Gastroesophageal sphincter (tissue), 4 donors: ENCODE measurements at regions not wholly inside any gene's neighbourhood (a gene's known extent, or its start where the extent isn't known, plus 50 kb on each side); places are given as distances from the start of the nearest gene placed in this dataset.
"Not testable (repeated sequence)": the region's sequence is repeated elsewhere in the genome, so short reads cannot be mapped to it uniquely, and the experiment has no call there.

Experiments
- ATAC-seq: fragments of 150-250 bp; one replicate; pipeline ENCODE4 v1.9.1; 2016; ENCODE audit warnings: mild to moderate bottlenecking, moderate library complexity
- H3K27ac ChIP-seq, 4 donors: fragments of 200-600 bp; sonication (generic) in 3 of 4; 1 replicate in 3 of 4; 2 replicates in 1 of 4; pipeline ENCODE4 v1.5.1; 2016 to 2019
- H3K27me3 ChIP-seq: fragments of 200-600 bp; sonication (generic); one replicate; pipeline ENCODE4 v1.5.1; 2019
- H3K36me3 ChIP-seq, 2 donors: fragments of 200-600 bp; sonication (generic); one replicate each; pipeline ENCODE4 v1.5.1; 2019; ENCODE audit warnings: control low read depth in 1 of 2
- H3K4me1 ChIP-seq, 3 donors: fragments of 200-600 bp; sonication (generic); 1 replicate in 2 of 3; 2 replicates in 1 of 3; pipeline ENCODE4 v1.5.1; 2016 to 2019; ENCODE audit warnings: control low read depth in 2 of 3
- H3K4me3 ChIP-seq, 2 donors: fragments of 200-600 bp; sonication (generic); one replicate each; pipeline ENCODE4 v1.5.1; 2019; ENCODE audit warnings: mild to moderate bottlenecking in 1 of 2, moderate library complexity in 1 of 2
- H3K9me3 ChIP-seq, 3 donors: fragments of 200-600 bp; sonication (generic); one replicate each; pipeline ENCODE4 v1.5.1; 2017 to 2019; ENCODE audit warnings: control low read depth in 2 of 3
- CTCF ChIP-seq, 4 experiments: fragments of 200-600 bp in 2 of 4; fragments of 450-650 bp in 2 of 4; sonication (generic) in 1 of 4; IDR thresholded peaks; one replicate each; pipeline ENCODE4 v1.5.1; 2017 to 2019; ENCODE audit warnings: antibody characterized with exemption in 4 of 4, mild to moderate bottlenecking in 2 of 4, moderate library complexity in 2 of 4
- EP300 ChIP-seq: sonication (generic); formaldehyde crosslinking; IDR thresholded peaks from one replicate; pipeline ENCODE4 v1.6.1; 2017; ENCODE audit warnings: antibody characterized with exemption, mild to moderate bottlenecking
- POLR2A ChIP-seq, 2 donors: fragments of 450-650 bp; IDR thresholded peaks; one replicate each; pipeline ENCODE4 v1.6.1; 2017; ENCODE audit warnings: antibody characterized with exemption in 2 of 2, mild to moderate bottlenecking in 2 of 2, moderate library complexity in 1 of 2
- POLR2AphosphoS5 ChIP-seq: sonication (generic); formaldehyde crosslinking; IDR thresholded peaks from one replicate; pipeline ENCODE4 v1.6.1; 2017; ENCODE audit warnings: antibody characterized with exemption
- WGBS, 2 donors: methylation state at CpG; one replicate each; pipeline ENCODE4 v1.1.5; 2018; ENCODE audit warnings: low coverage in 1 of 2; 5-methylcytosine and 5-hydroxymethylcytosine counted together

DNA sequence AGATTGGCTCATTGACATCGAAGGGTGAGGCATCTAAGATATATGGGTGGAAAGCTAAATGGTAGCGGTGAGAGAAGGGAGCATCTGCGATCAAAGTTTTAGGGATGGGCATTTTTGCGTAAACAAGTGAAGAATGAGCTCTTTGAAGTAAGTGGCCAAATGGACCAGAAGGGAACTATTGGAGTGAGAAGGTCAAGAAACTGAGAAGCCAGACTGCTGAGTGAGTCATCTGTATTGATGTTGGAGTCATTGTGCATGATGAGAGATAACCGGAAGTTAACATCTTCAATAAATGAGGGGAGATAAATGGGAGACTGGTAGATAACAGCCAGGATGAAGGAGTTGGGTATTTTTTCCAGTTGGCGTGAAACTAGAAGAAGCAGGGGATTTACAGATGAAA is 271.9 kb upstream of the PDE3A start:
- H3K27ac ChIP-seq, result no peak overlapping the region
- 79 to 83% methylated on average over 6 of the region's 6 CpGs for whole genome bisulfite sequencing, 2 donors
- no peak for ATAC-seq

GRCh38 chr12:20097626-20098025 is 270.7 kb upstream of the PDE3A start:
- H3K27me3 ChIP-seq, result no peaks in the 10 kb centered on the region
- peak; percentile 19 for ATAC-seq
- H3K9me3 ChIP-seq, result peaks cover 0 to 6% (median 0%) of the 10 kb centered on the region in 3 donors
- peak overlapping the region in 3 of 4 donors; percentile 5 to 45 (median 27) for H3K27ac ChIP-seq
- TF ChIP-seq CTCF (IDR thresholded peaks at IDR 0.05), result no peak
- peak; percentile 26 for TF ChIP-seq POLR2AphosphoS5
- 0 to 7% methylated on average over 2 of the region's 2 CpGs for WGBS, 2 donors
- H3K36me3 ChIP-seq, result no peaks in the 10 kb centered on the region
- peaks cover 0 to 45% (median 3%) of the 10 kb centered on the region in 3 donors for H3K4me1 ChIP-seq
- no peak overlapping the region for H3K4me3 ChIP-seq

More for the DNA sequence above, 271.9 kb upstream of the PDE3A start:
- Histone ChIP-seq H3K27me3 (no peaks in the 10 kb centered on the region), H3K4me1 (peaks cover 0 to 43% (median 3%) of the 10 kb centered on the region in 3 donors), H3K36me3 (no peaks in the 10 kb centered on the region), H3K9me3 (peaks cover 0 to 6% (median 0%) of the 10 kb centered on the region in 3 donors), H3K4me3 (no peak overlapping the region)
- TF ChIP-seq POLR2AphosphoS5 (no peak), POLR2A (IDR thresholded peaks at IDR 0.05) (no peak), CTCF (IDR thresholded peaks at IDR 0.05) (no peak), EP300 (no peak)

GRCh38 chr12:20099395-20100183 is 268.7 kb upstream of the PDE3A start:
- no peaks in the 10 kb centered on the region for H3K36me3 ChIP-seq
- TF ChIP-seq POLR2AphosphoS5, result no peak
- no peak for ATAC-seq
- no peaks in the 10 kb centered on the region for H3K27me3 ChIP-seq
- no peaks in the 10 kb centered on the region for H3K9me3 ChIP-seq
- H3K4me3 ChIP-seq, result no peak overlapping the region
- WGBS, 2 donors, result 79 to 85% methylated on average over 3 to 5 of the region's 5 CpGs
- H3K27ac ChIP-seq, result no peak overlapping the region
- H3K4me1 ChIP-seq, result peaks cover 0 to 45% (median 3%) of the 10 kb centered on the region in 3 donors

DNA sequence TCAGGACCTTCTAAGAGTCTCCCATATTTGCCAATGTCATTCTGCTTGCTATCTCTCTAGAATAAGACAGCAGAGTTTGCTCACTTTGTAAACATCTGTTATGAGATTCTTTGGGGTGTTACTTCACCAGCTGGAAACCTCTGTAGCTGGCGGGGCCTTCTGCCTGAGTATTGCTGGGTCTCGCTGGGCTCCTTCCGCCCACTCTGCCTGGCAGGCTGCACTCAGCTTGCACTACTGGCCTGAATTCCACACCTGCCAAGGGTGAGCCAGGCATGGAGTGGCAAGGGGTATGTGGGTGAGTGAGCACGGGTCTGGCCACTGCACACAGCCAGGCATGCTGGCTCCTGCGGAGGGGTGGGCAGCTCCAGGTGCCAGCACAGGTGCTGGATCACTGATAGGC is 267.3 kb upstream of the PDE3A start:
- H3K27ac ChIP-seq, result no peak overlapping the region
- H3K36me3 ChIP-seq, result no peaks in the 10 kb centered on the region
- peaks cover 0 to 58% (median 3%) of the 10 kb centered on the region in 3 donors for H3K4me1 ChIP-seq
- TF ChIP-seq POLR2AphosphoS5, result no peak
- no peak for TF ChIP-seq CTCF (IDR thresholded peaks at IDR 0.05)
- no peak for TF ChIP-seq POLR2A (IDR thresholded peaks at IDR 0.05)
- no peak for TF ChIP-seq EP300
- H3K9me3 ChIP-seq, result no peaks in the 10 kb centered on the region
- H3K4me3 ChIP-seq, result no peak overlapping the region
- 50% methylated on average over 2 of the region's 5 CpGs; no CpG with 5 or more reads in 1 of the 2 donors for WGBS, 2 donors
- peak; percentile 64 for ATAC-seq
- no peaks in the 10 kb centered on the region for H3K27me3 ChIP-seq

GRCh38 chr12:20105943-20106342 is 262.4 kb upstream of the PDE3A start:
- Histone ChIP-seq H3K27ac (no peak overlapping the region), H3K4me3 (no peak overlapping the region), H3K9me3 (no peaks in the 10 kb centered on the region), H3K4me1 (peaks cover 0 to 33% (median 6%) of the 10 kb centered on the region in 3 donors), H3K27me3 (no peaks in the 10 kb centered on the region), H3K36me3 (no peaks in the 10 kb centered on the region)
- ATAC-seq, result no peak
- no peak for TF ChIP-seq POLR2A (IDR thresholded peaks at IDR 0.05)

DNA sequence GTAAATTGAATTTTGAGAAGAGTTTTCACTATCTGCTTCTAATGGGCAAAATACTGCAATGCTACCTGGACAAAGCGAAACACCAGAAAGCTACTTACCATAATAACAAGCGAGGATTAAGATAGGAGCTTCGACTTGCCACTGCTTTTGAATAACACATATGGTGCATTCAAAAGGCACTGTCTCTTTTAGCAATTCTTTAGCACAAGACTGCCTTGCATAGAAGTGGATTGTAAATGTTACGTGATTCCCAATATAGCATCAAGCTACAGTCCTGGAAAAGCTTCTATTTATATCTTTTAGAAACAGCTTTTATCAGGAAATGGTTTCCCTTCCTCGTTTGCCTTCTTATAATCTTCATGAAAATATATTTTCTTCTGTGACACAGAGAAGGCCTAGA is 258.7 kb upstream of the PDE3A start:
- WGBS, 2 donors, result 26 to 36% methylated on average over 5 of the region's 5 CpGs
- no peaks in the 10 kb centered on the region for H3K9me3 ChIP-seq
- no peak overlapping the region for H3K4me3 ChIP-seq
- H3K4me1 ChIP-seq, result peaks cover 0 to 26% (median 6%) of the 10 kb centered on the region in 3 donors
- no peak for ATAC-seq
- no peaks in the 10 kb centered on the region for H3K27me3 ChIP-seq
- TF ChIP-seq EP300 (no peak), CTCF (IDR thresholded peaks at IDR 0.05) (no peak), POLR2A (IDR thresholded peaks at IDR 0.05) (no peak), POLR2AphosphoS5 (no peak)
- H3K36me3 ChIP-seq, result no peaks in the 10 kb centered on the region
- H3K27ac ChIP-seq, result peak overlapping the region in 2 of 4 donors; percentile 5 to 62

DNA sequence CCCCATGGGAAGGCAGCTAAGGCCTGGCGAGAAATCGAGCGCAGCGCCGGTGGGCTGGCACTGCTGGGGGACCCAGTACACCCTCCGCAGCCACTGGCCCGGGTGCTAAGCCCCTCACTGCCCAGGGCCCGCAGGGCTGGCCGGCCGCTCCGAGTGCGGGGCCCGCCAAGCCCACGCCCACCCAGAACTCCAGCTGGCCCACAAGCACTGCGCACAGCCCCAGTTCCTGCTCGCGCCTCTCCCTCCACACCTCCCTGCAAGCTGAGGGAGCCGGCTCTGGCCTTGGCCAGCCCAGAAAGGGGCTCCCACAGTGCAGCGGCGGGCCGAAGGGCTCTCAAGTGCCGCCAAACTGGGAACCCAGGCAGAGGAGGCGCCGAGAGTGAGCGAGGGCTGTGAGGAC is 253.0 kb upstream of the PDE3A start:
- H3K27ac ChIP-seq, H3K4me1 ChIP-seq, H3K27me3 ChIP-seq, H3K4me3 ChIP-seq, H3K36me3 ChIP-seq, ATAC-seq: not testable (repeated sequence)
- H3K9me3 ChIP-seq, result peaks cover 0 to 10% (median 0%) of the 10 kb centered on the region in 3 donors
- WGBS, 2 donors, result no CpG with 5 or more reads among the region's 25 CpGs
